ENCODE measurements at regions not wholly inside any gene's neighbourhood (a gene's known extent, or its start where the extent isn't known, plus 50 kb on each side); places are given as distances from the start of the nearest gene placed in this dataset.
A peak's percentile ranks its signal among the peaks of the same experiment; 100 is the strongest.

DNA sequence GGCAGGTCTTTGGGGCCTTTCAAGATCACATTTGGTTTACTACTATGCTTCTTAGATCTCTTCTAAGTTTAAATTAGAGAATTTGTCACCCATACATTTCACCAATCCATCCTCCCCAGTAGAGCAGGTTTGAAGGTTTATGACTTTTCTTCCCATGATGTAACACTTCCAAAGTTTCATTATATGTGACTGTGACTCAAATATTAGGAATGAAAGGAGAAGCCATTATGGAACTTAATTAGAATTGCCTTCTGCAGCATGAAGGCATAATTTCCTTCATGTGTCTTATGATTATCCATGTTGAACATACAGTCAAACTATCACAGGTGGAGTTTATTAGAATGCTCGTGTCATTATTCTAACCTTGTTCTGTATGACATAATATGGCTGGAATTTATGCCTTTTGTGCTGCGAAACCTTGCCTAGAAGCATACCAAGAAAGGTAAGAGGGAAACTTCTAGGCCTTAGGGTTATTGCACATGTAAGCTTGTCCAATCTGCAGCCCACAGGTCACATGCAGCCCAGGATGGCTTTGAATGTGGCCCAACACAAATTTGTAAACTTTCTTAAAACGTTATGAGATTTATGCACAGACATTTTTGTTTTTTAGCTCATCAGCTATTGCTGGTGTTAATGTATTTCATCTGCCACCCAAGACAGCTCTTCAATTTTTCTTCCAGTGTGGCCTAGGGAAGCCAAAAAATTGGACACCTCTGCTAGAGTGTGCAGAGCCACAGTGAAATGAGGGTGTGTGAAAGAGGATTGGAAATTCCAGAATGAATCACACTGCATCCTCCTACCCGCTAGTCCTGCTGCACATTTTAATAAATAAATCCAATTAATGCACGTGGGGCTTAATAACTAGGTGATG lies 133.6 kb downstream of the TMEM26 start:
- no peak for DNase-seq (ENCODE audit: low read depth, low spot score)
- no peak overlapping the region for H3K4me3 ChIP-seq (ENCODE audit: low read length)

- no peak for DNase-seq (ENCODE audit: low read depth, low spot score)
- H3K4me3 ChIP-seq (ENCODE audit: low read length): no peak overlapping the region
Observed at GRCh38 chr10:61318429-61318828, 134.8 kb downstream of the TMEM26 start.

DNA sequence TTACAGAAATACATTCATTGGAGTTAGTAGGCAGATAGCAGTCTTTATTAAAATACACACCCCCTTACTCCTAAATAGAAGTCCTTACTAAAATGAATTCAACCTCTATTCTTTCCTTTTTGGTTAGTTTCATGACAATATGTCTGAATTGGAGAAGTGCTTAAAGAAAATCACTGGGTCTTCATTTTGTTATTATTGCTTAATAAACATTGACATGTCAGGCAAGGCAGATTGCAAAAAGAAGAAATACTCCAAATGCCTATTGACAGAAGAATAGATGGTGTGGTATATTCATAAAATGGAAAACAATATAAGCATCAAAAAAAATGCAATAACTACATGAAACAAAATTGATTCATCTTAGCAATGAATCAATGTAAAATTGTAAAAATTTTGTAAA lies 135.5 kb downstream of the TMEM26 start:
- H3K4me3 ChIP-seq (ENCODE audit: low read length): no peak overlapping the region
- no peak for DNase-seq (ENCODE audit: low read depth, low spot score)

- H3K4me3 ChIP-seq (ENCODE audit: low read length): no peak overlapping the region
- no peak for DNase-seq (ENCODE audit: low read depth, low spot score)
Observed at GRCh38 chr10:61316676-61317265, 136.4 kb downstream of the TMEM26 start.

- DNase-seq (ENCODE audit: low read depth, low spot score): no peak
- no peak overlapping the region for H3K4me3 ChIP-seq (ENCODE audit: low read length)
Observed at GRCh38 chr10:61314273-61314672, 138.9 kb downstream of the TMEM26 start.

DNA sequence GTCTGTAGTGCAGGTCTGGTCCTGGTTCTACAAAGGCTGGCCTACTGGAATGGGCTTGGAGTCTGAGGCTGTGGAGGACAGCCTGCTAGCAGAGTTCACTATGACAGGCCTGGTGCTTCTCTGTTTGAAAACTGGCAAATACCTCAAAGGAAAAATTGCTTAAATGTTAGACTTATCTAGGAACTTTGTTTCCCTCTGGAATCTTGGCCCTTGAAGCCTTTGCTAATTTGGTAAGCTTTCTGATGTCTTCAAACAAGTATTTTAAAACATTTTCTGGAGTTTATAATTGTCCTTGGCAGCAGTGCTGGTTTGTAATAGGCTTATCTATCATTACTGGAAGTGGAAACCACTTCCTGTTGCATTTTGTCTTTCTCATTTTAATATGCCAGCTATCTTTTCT lies 139.7 kb downstream of the TMEM26 start:
- H3K4me3 ChIP-seq (ENCODE audit: low read length): no peak overlapping the region
- DNase-seq (ENCODE audit: low read depth, low spot score): peak; percentile 33

GRCh38 chr10:61304746-61305145 lies 148.4 kb downstream of the TMEM26 start:
- no peak for DNase-seq (ENCODE audit: low read depth, low spot score)
- H3K4me3 ChIP-seq (ENCODE audit: low read length): no peak overlapping the region

GRCh38 chr10:61302124-61302523 lies 151.1 kb downstream of the TMEM26 start:
- DNase-seq (ENCODE audit: low read depth, low spot score): no peak
- no peak overlapping the region for H3K4me3 ChIP-seq (ENCODE audit: low read length)

DNA sequence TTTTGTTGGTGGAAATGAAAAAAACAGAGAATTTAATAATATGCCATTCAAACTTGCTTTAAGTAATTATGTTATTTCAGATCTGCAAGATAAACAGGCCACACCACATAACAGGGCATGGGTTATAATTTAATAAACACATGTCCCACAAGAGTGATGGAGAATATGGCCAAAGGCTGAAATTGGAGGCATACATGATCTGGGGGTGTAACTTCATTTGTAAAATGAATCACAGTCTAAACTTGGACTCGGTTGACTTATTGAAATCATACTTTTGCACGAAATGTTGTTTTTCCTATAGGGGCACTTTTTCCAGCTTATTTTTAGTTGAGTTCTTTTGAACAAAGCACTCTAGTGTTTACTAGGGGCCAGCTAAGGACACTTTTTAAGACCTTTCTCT lies 151.6 kb downstream of the TMEM26 start:
- no peak for DNase-seq (ENCODE audit: low read depth, low spot score)
- H3K4me3 ChIP-seq (ENCODE audit: low read length): no peak overlapping the region

DNA sequence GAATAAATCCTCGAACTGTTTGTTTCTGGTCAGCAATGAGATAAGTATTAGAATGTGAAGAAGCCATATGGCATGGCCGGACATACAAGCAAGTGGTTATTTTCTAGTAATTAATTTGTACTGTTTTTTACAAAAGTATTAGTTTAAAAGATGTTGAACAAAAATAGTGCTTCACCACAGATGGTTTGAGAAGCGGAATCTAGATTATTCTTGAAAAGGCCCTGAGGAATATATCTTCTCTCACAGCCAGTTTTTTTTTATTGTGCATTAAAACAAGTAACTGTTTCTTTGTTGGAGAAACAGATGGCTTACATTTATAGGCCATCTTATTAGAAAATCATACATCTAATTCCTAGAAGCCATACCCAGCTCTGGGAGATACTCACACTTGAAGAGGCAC lies 153.3 kb downstream of the TMEM26 start:
- DNase-seq (ENCODE audit: low read depth, low spot score): no peak
- no peak overlapping the region for H3K4me3 ChIP-seq (ENCODE audit: low read length)

DNA sequence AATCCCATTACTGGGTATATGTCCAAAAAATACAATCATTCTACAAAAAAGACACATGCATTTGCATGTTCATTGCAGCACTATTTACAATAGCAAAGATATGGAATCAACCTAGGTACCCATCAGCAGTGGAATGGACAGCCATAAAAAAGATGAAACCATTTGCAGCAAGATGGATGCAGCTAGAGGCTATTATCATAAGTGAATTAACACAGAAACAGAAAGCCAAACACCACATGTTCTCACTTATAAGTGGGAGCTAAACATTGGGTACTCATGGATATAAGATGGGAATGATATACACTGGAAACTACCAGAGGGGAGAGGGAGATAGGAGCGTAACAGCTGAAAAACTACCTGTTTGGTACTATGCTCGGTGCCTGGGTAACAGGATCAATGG lies 154.0 kb downstream of the TMEM26 start:
- DNase-seq (ENCODE audit: low read depth, low spot score): no peak
- no peak overlapping the region for H3K4me3 ChIP-seq (ENCODE audit: low read length)

DNA sequence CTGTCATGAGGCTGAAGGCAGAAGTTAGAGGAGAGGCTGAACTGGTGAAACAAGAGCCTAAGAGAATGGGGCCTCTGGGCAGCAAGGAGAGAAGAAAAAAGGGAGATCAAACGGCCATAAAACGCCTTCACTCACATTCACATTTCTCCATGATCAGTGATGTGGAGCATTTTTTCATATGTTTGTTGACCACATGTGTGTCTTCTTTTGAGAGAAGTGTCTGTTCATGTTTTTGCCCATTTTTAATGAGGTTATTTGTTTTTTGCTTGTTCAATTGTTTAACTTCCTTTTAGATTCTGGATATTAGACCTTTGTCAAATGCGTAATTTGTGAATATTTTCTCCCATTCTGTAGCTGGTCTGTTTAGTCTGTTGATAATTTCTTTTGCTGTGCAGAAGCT lies 155.0 kb downstream of the TMEM26 start:
- no peak overlapping the region for H3K4me3 ChIP-seq (ENCODE audit: low read length)
- DNase-seq (ENCODE audit: low read depth, low spot score): no peak

DNA sequence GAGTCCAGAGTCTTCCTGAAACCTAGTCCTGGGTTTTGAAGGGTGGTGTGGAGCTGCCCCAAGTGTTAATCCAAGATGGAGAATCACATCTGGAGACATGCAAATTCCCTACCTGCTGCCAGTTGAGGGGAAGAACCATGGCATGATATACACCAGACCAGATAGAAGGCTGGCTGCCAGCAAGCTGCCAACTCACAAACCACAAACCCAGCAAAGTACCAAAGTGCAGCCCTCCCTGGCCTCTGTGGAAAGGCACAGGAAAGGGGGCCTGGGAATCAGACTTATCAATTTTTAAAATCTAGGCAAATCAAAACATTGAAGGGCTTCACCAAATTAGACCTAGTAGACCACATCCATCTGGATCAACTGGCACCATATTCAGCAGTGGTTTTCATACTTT lies 157.0 kb downstream of the TMEM26 start:
- H3K4me3 ChIP-seq (ENCODE audit: low read length): no peak overlapping the region
- DNase-seq (ENCODE audit: low read depth, low spot score): peak; percentile 56

DNA sequence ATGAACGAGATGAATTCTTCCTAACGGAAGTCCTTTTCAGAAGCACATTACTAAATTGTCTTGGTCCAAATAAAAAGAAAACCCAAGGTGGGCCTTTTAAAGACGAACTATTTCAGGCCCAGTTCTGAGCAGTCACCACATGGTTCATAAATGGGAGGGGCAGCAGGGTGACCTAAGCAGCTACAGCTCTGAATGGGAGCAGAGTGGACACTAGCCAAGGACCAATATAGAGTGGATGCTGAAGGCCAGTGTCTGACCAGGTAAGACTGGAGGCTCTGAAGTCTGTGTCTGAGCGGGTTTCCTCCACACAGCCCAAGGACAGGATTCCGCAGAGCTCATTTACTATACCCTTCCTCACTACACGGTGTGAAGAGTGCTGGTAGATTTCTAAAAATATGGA lies 159.1 kb downstream of the TMEM26 start:
- DNase-seq (ENCODE audit: low read depth, low spot score): no peak
- no peak overlapping the region for H3K4me3 ChIP-seq (ENCODE audit: low read length)

- no peak for DNase-seq (ENCODE audit: low read depth, low spot score)
- no peak overlapping the region for H3K4me3 ChIP-seq (ENCODE audit: low read length)
Observed at GRCh38 chr10:61289813-61290212, 163.4 kb downstream of the TMEM26 start.

DNA sequence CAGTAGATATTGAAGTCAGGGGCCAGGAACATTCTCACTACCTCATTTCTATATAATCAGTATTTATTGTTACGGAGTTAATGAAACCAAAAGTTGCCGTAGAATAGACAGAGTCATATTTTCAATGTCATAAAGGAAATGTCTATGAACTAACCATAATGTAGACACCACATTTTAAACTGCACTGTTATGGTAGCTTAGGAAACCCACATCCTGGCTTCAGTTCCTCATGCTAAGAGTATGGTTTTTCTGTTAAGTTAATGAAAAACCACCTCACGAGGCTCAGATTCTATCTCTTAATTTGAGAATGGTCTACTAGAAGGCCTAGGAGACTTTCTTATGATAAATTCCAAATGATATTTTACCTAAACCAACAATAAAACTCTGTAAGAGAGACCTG lies 166.5 kb downstream of the TMEM26 start:
- peak overlapping the region; percentile 5; the same call in 1 of the 2 replicates for H3K4me3 ChIP-seq (ENCODE audit: low read length)
- DNase-seq (ENCODE audit: low read depth, low spot score): peak; percentile 96

GRCh38 chr10:61285749-61286148 lies 167.4 kb downstream of the TMEM26 start:
- H3K4me3 ChIP-seq (ENCODE audit: low read length): no peak overlapping the region
- DNase-seq (ENCODE audit: low read depth, low spot score): no peak

GRCh38 chr10:61284222-61284890 lies 168.8 kb downstream of the TMEM26 start:
- H3K4me3 ChIP-seq (ENCODE audit: low read length): no peak overlapping the region
- DNase-seq (ENCODE audit: low read depth, low spot score): peak; percentile 63

DNA sequence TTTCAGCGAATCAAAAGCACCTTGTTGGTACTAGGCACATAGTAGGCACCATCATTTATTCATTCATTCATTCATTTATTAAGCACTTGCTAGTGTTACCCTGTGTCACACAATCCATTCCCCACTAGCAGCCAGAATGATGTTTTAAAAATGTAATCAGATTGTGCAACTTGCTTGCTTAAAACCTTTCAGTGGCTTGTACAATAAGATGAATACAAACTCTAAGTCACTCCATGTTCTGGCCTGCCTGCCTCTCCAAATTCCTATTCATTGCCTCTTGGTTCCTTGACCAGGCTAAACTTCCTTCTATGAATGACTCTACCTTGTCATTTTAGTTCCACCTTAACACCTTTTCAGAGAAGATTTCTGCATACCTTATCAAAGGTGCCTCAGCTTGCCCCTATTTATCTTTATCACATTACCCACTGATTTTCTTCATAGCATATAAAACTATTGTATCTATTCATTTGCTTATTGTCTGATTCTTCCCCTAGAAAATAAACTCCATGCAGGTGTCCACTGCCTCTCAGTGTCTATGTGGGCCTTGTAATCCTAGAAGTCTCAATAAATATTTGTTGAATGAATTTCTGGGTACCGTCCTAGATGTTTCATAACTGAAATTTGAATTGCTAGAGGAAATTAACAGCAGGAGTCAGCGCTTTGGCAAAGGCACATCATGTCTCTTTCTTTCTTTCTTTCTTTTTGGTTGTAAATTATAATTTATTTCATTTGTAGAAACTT lies 169.5 kb downstream of the TMEM26 start:
- no peak for DNase-seq (ENCODE audit: low read depth, low spot score)
- no peak overlapping the region for H3K4me3 ChIP-seq (ENCODE audit: low read length)

- no peak overlapping the region for H3K4me3 ChIP-seq (ENCODE audit: low read length)
- DNase-seq (ENCODE audit: low read depth, low spot score): no peak
Observed at GRCh38 chr10:61283066-61283465, 170.1 kb downstream of the TMEM26 start.

Data from Jurkat, Clone E6-1 (cell line).